Ecto neural progenitor cell (in vitro differentiated cells): ENCODE measurements at regions not wholly inside any gene's neighbourhood (a gene's known extent, or its start where the extent isn't known, plus 50 kb on each side); places are given as distances from the start of the nearest gene placed in this dataset.

ENCODE experiments used
- DNase-seq: peaks from one replicate; pipeline ENCODE4 v3.0.0-alpha.2; 2018; ENCODE audit warnings: low spot score

DNA sequence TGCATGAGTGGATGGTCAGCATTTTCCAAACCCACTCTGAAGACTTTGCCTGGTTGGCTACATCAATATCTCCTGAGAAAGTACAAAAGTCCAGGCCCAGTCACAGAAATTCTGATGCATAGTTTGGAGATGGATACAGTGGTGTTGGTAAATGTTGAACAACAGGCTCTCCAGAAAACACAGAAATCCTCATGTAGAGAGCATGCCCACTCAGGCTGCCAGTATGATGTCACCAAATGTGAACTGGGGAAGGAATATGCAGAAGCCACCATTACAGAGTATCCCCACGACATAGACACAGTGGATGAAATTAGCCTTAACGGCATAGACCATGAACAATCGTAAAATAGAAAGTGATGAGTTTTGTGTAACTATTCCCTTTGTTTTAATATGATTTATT lies 97.1 kb upstream of the NXT1 start:
- peak; percentile 5 for DNase-seq

DNA sequence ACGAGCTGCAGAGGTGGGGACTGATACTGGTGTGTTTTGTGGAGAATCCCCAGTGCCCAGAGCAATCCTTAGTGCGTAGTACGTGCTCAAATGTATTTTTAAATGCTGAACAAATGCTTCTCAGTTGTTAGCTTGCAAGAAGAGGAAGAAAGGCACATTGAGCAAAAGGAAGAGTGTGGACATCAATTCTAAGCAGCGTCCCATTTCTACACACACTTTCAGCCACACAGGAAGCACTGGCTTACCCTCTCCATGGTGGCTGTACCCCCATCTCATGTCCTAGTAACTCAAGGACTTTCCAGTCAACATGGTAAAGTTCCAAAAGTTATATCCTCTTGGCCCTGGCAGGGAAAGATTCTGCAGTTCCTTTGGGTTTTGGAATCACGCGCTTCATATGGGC lies 98.8 kb upstream of the NXT1 start:
- DNase-seq: no peak

DNA sequence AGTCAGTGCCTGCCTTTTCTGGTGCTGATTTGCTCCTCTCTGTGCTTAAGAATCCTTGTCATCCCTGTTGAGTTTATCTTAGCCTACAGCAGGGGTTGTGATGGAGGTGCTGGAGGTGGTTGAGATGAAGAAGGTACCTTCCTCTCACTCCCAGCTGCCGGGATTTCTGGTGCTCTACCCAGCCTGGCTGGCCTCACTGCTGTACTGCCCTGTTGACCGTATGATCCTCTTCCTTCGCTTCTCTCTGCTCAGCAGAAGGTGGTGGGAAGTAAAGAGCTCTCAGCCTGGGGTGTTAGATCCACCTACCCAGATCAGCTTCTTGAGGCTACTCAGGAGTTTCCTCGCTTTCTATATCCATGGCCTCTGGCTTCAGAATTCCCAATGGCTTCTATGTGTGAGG lies 101.0 kb upstream of the NXT1 start:
- DNase-seq: no peak

DNA sequence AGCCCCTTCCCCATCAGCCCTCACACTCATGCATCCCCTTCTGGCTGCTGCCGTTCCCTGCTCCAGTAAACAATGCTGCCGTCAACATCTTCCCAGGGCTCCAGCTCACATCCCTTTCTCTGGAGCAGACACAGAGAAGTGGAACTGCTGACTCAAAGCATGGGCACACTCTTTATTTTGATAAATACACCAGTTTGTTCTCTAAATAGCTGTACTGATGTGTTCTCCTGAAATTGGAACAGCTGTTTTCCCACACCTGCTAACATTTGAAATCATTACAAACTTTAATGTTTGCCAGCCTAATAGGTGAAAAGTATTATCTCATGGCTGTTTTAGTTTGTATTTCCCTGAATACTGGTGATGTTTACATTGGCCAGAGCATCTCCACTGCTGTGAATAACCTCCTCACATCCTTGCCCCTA lies 102.1 kb upstream of the NXT1 start:
- no peak for DNase-seq

DNA sequence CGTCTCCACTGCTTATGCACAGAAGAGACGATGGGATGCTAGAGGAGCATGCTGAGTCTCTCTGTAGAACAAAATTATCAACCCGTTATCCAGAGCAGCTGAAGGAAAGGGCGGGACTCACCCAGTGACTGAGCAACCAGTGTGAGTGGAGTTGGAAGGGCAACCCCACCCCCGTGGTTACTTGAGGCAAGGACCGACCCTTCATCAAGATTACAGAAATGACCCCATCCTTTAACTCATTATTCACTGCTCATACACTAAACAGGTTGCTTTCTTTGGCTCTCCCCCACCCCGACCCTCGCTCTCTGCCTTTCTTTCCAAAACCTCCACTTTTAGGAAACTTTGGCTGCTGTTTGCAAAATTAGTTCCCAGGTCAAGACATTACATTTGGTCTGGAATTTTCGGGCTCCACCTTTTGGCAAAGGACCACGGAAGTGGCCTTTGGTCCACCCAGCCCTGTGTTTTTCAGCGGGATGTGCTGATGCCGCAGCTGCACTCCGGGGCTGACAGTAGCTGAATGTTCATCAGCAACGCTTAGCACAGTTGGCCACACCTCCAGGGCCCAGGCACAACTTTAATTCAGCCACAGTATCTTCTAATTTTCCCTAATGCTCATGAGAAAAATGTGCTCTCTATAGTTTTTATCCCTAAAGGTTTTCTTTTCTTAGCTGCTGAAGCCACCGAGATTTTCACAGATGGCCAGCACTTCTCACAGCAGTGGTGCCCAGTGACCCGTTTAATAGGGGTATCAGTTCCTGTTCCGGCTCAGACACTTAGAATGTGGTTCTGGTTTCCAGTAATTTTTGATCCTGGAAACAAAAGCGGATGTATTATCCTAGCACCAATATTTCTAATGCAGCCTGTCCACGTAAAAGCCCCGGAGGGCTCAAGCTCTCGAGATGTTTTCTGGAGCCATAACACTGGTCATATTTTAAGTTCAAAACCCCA lies 103.6 kb upstream of the NXT1 start:
- DNase-seq: no peak

DNA sequence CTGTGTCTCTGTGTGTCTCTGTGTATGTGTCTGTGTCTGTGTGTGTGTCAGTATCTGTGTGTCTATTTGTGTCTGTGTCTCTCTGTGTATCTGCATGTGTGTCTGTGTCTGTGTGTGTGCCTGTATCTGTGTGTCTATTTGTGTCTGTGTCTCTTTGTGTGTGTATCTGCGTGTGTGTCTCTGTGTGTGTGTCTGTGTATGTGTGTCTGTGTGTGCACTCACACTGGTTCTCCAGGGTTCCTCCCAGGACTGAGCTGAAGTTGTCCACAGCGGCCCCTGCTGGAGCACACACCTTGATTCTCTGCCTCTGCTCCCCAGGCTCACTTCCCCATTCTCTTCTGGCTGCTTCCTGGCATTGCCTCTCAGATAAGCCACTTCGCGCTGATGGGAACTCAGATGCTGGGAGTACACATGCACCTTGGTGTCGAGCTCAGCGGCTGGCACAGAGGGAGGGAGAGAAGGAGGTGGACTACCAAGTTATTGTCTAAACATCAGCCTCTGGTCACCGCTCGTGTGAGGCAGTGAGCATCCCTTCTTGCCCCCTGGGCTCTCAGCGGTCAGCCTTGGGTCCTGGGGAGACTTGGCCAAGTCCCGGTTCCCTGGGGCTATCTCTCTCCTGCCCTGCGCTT lies 104.9 kb upstream of the NXT1 start:
- peak; percentile 66 for DNase-seq

DNA sequence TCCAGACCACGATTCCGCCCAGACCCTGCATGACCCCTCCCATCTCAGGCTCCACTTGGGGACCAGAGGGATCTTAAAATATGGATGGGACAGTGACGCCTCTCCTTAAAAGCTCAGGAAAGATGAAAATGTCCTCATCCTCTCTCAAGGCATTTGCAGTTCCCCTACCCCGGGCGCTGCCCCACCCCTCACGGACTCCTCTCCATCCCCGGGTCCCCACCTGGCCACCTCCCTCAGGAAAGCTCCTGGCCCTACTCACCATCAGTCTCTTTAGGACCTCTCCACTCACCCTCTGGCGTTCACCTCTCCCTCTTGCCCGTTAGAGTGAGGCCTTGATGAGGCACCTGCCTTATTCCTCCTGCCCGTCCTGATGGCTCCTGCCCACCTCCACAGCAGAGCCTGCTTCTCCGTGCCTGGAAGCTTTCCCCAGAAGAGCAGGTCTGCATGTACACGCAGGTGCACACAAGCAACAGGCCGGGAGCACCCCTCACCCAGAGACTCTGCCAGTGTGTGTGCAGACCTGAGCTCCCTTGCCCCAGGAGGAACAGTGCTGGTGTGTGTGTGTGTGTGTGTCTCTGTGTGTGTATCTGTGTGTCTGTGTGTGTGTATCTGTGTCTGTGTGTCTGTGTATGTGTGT lies 105.6 kb upstream of the NXT1 start:
- DNase-seq: peak; percentile 39

DNA sequence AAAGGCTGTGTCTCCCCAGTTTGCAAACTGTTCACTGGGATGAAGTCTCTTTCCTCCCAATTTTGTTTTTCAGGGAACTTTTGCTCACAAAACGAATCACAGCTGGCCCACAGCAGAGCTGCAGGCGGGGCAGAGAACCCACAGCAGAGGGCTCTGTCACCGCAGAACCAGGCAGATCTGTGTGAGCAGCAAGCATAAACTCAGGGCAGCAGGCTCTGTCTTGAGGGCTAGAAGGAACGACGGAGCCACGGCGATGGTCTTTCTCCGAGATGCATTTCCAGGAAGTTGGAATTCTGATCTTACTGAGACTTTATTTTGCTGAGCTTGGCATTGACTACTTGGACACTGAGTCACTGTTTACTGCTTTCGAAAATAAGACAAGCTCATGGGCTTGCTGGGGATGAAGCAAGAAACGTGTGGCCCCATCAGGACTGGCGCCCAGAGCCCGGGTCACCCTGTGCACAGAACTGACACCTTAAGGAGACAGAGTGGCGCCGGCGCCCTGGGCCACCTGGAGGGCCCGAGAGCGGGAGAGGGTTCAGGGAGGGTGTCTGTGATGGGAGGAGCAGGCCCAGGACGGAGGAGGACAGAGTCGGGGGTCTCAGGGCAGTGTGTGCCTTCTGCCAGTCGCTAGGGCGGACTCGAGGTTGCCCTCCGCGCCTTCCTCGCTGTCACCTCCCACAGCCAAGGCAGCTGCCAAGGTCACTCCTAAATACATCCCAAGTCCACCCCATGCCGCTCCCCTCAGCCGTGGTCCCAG lies 106.3 kb upstream of the NXT1 start:
- DNase-seq: peak; percentile 33

DNA sequence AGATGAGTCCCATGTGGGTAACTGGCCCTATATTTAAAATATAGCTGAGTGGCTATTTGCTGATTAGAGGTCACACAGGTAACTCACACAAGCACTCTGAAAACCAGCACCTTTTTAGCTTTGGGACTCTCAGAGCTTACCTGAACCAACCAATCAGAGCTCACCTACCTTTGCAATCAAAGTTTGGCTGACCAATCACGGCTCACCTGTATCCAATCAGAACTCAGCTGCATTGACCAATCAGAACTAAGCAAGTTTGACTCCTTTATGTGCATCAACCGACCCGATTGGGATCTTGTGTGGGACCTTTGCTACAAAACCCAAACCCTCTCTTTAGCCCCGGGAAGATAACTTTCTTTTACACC lies 106.8 kb upstream of the NXT1 start:
- DNase-seq: no peak

DNA sequence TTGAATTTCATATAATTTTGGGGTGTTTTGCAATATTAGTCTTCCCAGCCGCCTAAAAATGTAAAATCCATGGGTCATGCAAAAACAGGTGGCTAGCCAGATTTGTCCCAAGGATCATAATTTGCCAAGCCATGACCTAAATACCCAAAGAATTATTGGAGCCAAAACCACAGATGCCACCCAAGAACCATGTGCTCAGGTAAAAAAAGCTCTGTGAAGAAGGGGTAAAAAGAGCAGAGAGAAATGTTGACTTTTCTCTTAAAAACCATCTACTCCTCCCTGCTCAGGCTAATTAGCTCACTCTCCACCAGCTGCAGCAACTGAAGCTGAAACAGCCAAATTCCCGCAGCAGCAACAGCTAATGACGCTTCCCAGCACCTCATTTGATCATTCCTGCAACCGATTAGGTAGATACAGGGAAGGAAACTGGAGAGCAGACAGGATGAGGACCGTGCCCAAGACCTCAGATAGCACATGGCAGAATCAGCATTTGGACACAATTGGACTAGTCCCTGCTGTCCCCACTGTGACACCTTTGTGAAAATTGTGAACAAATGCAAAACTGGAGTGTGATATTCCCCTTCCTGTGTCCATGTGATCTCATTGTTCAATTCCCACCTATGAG lies 107.9 kb upstream of the NXT1 start:
- peak; percentile 31 for DNase-seq

DNA sequence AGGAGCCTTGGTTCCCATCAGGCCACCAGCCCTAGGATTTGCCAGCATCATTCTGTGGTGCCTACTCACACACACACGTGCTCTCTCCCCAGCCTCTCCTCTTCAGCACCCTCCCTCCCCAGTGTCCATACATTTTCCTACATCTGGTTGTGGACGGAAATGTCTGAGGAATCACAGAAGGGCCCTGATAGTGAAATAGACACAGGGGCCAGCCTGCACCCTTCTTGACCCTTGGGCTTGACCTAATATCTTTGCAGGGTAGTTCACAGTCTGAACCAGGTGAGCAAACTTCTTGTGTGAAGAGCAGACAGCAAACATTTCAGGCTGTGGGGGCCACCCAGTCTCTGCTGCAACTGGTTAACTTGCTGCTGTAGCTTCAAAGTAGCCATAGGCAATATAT lies 108.5 kb upstream of the NXT1 start:
- peak; percentile 13 for DNase-seq

DNA sequence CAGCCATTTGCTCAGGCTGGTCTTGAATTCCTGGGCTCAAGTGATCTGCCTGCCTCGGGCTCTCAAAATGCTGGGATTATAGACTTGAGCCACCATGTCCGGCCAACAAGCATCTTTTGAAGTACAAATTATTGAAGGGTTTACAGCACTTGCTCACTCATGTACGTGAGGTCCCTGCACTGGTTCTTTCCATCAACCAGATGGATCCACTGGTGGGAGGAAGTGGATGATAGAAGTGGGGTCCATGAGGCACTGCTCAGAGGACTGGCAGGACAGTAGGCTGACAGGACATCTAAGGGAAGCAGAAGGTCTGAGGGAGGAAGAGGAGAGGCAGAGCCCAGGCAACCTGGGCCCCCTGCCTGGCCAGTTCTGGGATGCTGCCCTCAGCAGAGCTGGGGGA lies 109.2 kb upstream of the NXT1 start:
- DNase-seq: peak; percentile 23

DNA sequence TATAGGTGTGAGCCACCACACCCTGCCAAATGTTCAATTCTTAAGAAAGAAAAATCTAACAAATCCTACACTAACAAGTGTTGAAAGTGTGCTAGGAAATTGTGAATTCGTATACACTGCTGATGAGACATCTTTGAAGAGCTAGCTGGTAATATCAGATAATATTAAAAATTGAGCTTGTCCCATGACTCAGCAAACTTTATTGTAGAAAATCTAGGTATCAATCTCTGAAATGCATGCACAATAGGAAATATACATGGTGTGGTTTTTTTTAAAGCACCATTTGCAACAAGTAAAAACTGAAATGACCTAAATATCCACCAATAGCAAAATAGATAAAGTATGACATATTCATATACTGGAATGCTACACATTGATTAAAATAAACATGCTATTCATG lies 110.1 kb upstream of the NXT1 start:
- no peak for DNase-seq

DNA sequence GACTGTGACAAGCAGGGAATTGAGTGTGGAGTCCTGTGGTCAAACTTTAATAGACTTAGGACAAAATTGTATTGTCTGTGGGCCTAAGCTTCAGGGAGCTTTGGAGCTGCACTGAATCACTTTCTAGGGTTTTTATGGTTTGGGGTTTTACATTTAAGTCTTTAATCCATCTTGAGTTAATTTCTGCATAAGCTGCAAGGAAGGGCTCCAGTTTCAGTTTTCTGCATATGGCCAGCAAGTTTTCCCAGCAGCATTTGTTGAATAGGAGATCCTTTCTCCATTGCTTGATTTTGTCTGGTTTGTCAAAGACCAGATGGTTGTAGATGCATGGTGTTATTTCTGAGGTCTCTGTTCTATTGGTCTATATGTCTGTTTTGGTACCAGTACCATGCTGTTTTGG lies 113.4 kb upstream of the NXT1 start:
- no peak for DNase-seq

DNA sequence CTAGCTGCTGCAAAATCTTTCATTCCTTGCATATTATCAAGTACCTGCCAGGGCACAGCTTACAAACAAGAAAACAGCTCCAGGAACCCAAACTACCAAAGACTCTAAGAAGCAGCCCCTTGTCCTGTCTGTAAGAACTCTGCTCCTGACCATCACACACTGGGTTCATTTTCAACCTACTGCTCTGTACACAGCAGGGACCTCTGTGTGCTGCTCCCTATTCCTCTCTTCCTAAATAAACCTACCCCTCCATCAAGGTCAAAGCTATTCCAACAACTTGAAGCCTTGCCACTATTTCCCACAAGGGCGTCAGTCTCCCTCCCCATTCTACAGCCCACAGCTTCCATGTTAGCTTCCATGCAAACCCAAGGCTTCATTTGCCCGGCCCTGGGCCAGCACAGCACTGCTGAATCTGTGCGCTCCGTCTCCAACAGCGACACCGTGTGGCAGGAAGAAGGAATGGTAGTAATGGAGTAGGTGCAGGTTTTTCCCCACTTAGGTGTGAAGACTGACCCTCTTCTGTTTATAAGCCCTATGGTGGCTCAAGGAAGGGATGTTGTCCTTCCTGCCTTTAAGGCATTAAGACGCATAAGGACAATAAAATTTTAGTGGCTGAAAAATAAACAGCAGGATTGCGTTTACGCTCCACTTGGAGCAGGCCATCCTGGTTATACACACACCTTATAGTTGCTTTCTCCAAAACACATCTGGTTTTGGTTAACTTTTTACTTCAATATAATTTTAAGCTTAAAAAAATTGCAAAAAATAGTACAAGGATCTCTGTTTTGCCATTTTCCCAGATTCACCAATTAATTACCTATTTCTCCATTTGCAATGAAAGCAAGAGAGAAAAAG lies 115.2 kb upstream of the NXT1 start:
- peak; percentile 77 for DNase-seq

DNA sequence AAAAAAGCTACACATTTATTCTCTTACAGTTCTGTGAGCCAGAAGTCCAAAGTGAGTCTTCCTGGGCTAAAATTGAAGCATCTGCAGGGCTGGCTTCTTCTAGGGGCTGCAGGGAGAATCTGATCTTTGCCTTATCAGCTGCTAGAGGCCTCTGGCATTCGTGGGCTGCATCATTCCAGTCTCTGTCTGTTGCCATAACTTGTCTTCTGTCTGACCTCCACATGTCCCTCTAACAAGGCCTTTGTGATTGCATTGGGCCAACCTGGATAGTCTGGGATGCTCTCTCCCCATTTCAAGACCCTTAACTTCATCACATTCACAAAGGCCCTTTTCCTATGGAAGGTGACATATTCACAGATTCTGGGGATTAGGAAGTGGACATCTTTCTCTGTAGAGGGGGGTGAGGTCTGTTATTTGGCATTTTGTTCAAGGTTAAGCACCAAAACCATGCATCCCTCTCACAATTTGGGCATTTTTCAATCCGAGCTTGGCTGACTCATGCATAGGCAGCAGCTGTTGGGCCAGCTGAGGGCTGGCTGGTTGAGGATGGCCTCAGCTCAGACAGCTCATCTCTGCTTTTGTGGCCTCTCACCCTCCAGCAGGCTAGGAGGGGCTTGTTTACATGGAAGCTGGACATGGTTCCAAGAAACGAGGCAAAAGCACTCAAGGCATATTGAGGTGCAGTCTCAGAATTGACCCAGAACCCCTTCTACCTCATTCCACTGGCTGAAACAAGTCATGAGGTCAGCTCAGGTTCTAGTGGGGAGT lies 116.1 kb upstream of the NXT1 start:
- peak; percentile 12 for DNase-seq

DNA sequence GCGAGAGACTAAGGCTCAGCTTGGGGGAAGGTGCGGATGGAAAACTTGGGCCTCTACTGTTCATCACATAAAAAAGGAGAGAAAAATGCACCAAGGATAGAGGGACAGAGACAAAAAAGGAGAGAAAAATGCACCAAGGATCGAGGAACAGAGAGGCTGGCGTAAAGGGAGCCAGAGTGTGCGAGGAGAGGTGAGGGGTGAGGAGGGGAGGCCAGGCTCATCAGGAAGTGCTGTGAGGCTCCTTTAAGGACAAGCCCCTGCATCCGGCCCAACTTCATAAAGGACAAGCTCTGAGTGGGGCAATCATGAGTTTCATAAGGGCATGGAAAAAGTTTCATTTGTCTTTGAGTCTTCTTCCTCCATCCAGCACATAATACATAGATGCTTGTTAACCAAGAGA lies 117.2 kb upstream of the NXT1 start:
- DNase-seq: no peak

DNA sequence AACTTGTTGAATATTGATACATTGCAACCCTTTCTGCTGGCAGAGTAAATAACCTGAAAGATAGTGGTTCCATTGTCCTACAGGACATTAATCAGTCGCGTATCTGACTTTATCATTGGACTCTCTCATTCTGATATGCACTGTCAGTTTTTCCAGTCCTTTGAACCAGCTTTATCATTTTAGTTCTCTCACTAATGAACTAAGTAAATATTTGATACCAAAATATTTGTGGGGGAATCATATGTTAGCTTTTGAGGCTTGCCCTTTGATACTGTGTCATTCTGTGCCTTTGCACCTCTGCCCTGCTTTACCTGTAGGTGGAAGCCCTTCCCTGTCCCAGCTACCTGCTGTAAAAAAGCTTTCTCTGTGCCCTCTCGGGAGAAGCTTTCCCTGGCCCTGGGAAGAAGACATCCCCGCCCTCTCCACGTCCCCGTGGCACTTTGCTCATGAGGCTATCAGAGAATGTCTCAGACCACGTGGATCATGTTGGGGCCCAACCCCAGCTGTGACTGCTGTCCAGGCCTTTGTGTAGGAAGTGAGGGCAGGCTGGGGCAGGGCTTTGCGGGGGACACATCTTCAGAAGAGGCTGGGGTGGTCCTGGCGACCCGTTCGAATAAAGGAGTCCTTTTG lies 117.8 kb upstream of the NXT1 start:
- DNase-seq: no peak

DNA sequence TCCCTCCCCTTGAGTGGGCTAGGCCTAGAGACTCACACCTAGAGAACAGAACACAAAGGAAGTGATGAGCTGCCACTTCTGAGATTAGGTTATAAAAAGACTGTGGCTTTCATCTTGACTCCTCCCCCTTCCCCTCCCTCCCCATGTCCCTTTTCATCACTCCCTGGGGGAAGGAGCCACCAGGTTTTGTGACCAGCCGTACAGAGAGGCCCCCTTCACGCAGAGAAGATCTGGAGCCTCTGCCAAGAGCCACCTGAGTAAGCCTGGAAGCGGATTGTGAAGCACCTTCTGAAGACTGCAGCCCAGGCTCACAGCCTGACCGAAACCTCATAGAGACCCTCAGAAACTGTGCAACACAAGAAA lies 118.4 kb upstream of the NXT1 start:
- no peak for DNase-seq
